ENCODE measurements at regions not wholly inside any gene's neighbourhood (a gene's known extent, or its start where the extent isn't known, plus 50 kb on each side); places are given as distances from the start of the nearest gene placed in this dataset.

- no peak for DNase-seq (ENCODE audit: low read depth in 3 of 3)
Measured at GRCh38 chr2:133667085-133667484, 98.8 kb upstream of the NCKAP5 start.

GRCh38 chr2:133667968-133668367, 99.7 kb upstream of the NCKAP5 start:
- DNase-seq (ENCODE audit: low read depth in 3 of 3) = no peak

- no peak for DNase-seq (ENCODE audit: low read depth in 3 of 3)
Measured at GRCh38 chr2:133668547-133668946, 100.3 kb upstream of the NCKAP5 start.

GRCh38 chr2:133673305-133673905, 105.1 kb upstream of the NCKAP5 start:
- no peak for DNase-seq (ENCODE audit: low read depth in 3 of 3)

GRCh38 chr2:133674066-133674432, 105.8 kb upstream of the NCKAP5 start:
- DNase-seq (ENCODE audit: low read depth in 3 of 3) = no peak

GRCh38 chr2:133674433-133675331, 106.4 kb upstream of the NCKAP5 start:
- DNase-seq (ENCODE audit: low read depth in 3 of 3) = no peak

GRCh38 chr2:133676392-133677130, 108.3 kb upstream of the NCKAP5 start:
- no peak for DNase-seq (ENCODE audit: low read depth in 3 of 3)

- DNase-seq (ENCODE audit: low read depth in 3 of 3) = no peak
Measured at GRCh38 chr2:133680343-133681049, 112.2 kb upstream of the NCKAP5 start.

- no peak for DNase-seq (ENCODE audit: low read depth in 3 of 3)
Measured at GRCh38 chr2:133682347-133682746, 114.1 kb upstream of the NCKAP5 start.

- no peak for DNase-seq (ENCODE audit: low read depth in 3 of 3)
Measured at GRCh38 chr2:133682906-133683305, 114.6 kb upstream of the NCKAP5 start.

- no peak for DNase-seq (ENCODE audit: low read depth in 3 of 3)
Measured at GRCh38 chr2:133685636-133686215, 117.5 kb upstream of the NCKAP5 start.

- no peak for DNase-seq (ENCODE audit: low read depth in 3 of 3)
Measured at GRCh38 chr2:133690780-133691179, 122.5 kb upstream of the NCKAP5 start.

- DNase-seq (ENCODE audit: low read depth in 3 of 3) = no peak
Measured at GRCh38 chr2:133691336-133691735, 123.1 kb upstream of the NCKAP5 start.

GRCh38 chr2:133705287-133705686, 137.0 kb upstream of the NCKAP5 start:
- DNase-seq (ENCODE audit: low read depth in 3 of 3) = no peak

GRCh38 chr2:133710613-133711012, 142.3 kb upstream of the NCKAP5 start:
- DNase-seq (ENCODE audit: low read depth in 3 of 3) = no peak

GRCh38 chr2:133711201-133711600, 142.9 kb upstream of the NCKAP5 start:
- no peak for DNase-seq (ENCODE audit: low read depth in 3 of 3)

- no peak for DNase-seq (ENCODE audit: low read depth in 3 of 3)
Measured at GRCh38 chr2:133711806-133712205, 143.5 kb upstream of the NCKAP5 start.

- no peak for DNase-seq (ENCODE audit: low read depth in 3 of 3)
Measured at GRCh38 chr2:133712369-133712768, 144.1 kb upstream of the NCKAP5 start.

GRCh38 chr2:133713049-133713580, 144.9 kb upstream of the NCKAP5 start:
- no peak for DNase-seq (ENCODE audit: low read depth in 3 of 3)

GRCh38 chr2:133716166-133716565, 147.9 kb upstream of the NCKAP5 start:
- DNase-seq (ENCODE audit: low read depth in 3 of 3) = no peak

- DNase-seq (ENCODE audit: low read depth in 3 of 3) = no peak
Measured at GRCh38 chr2:133717497-133717896, 149.2 kb upstream of the NCKAP5 start.
